ENCODE measurements at regions not wholly inside any gene's neighbourhood (a gene's known extent, or its start where the extent isn't known, plus 50 kb on each side); places are given as distances from the start of the nearest gene placed in this dataset.

- H3K4me1 Mint-ChIP-seq: no peaks in the 10 kb centered on the region
- H3K27ac Mint-ChIP-seq: no peak overlapping the region
- peaks cover 9% of the 10 kb centered on the region for H3K27me3 Mint-ChIP-seq
- H3K36me3 Mint-ChIP-seq (ENCODE audit: low read depth): no peaks in the 10 kb centered on the region
- H3K9me3 ChIP-seq (ENCODE audit: control insufficient read depth, low read length, poor library complexity, severe bottlenecking): no peaks in the 10 kb centered on the region
- no peak for DNase-seq
- no peak overlapping the region for H3K4me3 Mint-ChIP-seq
- no peak for ATAC-seq
Observed at GRCh38 chr21:16082038-16082816, 352.4 kb downstream of the USP25 start.

GRCh38 chr21:16084776-16085364 is 355.1 kb downstream of the USP25 start:
- H3K36me3 Mint-ChIP-seq (ENCODE audit: low read depth): no peaks in the 10 kb centered on the region
- no peak overlapping the region for H3K4me3 Mint-ChIP-seq
- ATAC-seq (no peak), DNase-seq (no peak)
- peaks cover 4% of the 10 kb centered on the region for H3K27me3 Mint-ChIP-seq
- H3K9me3 ChIP-seq (ENCODE audit: control insufficient read depth, low read length, poor library complexity, severe bottlenecking): no peaks in the 10 kb centered on the region
- H3K27ac Mint-ChIP-seq: no peak overlapping the region
- H3K4me1 Mint-ChIP-seq: no peaks in the 10 kb centered on the region

GRCh38 chr21:16085421-16085820 is 355.6 kb downstream of the USP25 start:
- Mint-ChIP-seq H3K27me3 (peaks cover 4% of the 10 kb centered on the region), H3K27ac (no peak overlapping the region), H3K36me3 (ENCODE audit: low read depth) (no peaks in the 10 kb centered on the region), H3K4me1 (no peaks in the 10 kb centered on the region), H3K4me3 (no peak overlapping the region)
- H3K9me3 ChIP-seq (ENCODE audit: control insufficient read depth, low read length, poor library complexity, severe bottlenecking): no peaks in the 10 kb centered on the region
- DNase-seq (no peak), ATAC-seq (no peak)

- Mint-ChIP-seq H3K27me3 (peaks cover 4% of the 10 kb centered on the region), H3K36me3 (ENCODE audit: low read depth) (no peaks in the 10 kb centered on the region), H3K4me3 (no peak overlapping the region), H3K27ac (no peak overlapping the region), H3K4me1 (no peaks in the 10 kb centered on the region)
- no peaks in the 10 kb centered on the region for H3K9me3 ChIP-seq (ENCODE audit: control insufficient read depth, low read length, poor library complexity, severe bottlenecking)
- DNase-seq (no peak), ATAC-seq (no peak)
Observed at GRCh38 chr21:16086121-16086520, 356.3 kb downstream of the USP25 start.

DNA sequence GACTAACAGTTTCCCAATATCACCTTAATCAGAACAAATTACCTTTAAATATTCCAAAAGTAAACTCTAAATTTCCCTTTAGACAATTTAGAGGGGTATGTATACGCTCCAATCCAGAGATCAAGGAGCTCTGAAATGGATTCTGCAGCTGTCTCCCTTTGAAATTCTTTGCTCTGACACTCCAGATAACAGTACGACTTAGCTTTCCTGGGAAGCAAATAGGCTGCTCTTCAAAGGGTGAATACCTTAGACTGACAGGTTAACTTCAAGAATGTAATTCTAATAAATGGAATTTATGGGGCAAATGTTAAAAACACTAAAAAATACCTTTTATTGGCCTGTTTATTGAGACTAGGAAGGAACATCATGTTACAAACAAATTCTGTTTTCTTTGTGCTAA is 357.2 kb downstream of the USP25 start:
- H3K9me3 ChIP-seq (ENCODE audit: control insufficient read depth, low read length, poor library complexity, severe bottlenecking): no peaks in the 10 kb centered on the region
- Mint-ChIP-seq H3K36me3 (ENCODE audit: low read depth) (no peaks in the 10 kb centered on the region), H3K27ac (no peak overlapping the region), H3K4me1 (no peaks in the 10 kb centered on the region), H3K27me3 (no peaks in the 10 kb centered on the region), H3K4me3 (no peak overlapping the region)
- ATAC-seq (no peak), DNase-seq (no peak)

DNA sequence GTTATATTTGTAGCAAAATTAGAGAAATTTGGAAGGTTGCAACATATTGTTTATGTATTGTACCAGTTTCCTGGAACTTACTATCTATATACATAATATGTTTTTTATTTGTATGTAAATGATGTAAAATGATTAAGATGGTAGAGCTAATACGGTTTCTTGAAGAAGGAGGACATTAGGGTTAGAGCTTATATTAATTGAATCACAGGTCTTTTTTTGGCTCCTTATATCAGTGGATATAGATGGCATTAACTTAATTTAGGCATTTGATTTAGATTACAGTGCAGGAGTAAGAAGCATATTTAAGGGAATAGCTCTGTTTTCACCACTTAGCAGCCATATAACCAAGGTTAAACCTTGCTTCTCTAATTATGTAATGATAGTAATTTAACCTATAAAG is 357.7 kb downstream of the USP25 start:
- H3K9me3 ChIP-seq (ENCODE audit: control insufficient read depth, low read length, poor library complexity, severe bottlenecking): no peaks in the 10 kb centered on the region
- no peak for DNase-seq
- Mint-ChIP-seq H3K4me1 (no peaks in the 10 kb centered on the region), H3K27ac (no peak overlapping the region), H3K27me3 (no peaks in the 10 kb centered on the region), H3K4me3 (no peak overlapping the region), H3K36me3 (ENCODE audit: low read depth) (no peaks in the 10 kb centered on the region)
- no peak for ATAC-seq

DNA sequence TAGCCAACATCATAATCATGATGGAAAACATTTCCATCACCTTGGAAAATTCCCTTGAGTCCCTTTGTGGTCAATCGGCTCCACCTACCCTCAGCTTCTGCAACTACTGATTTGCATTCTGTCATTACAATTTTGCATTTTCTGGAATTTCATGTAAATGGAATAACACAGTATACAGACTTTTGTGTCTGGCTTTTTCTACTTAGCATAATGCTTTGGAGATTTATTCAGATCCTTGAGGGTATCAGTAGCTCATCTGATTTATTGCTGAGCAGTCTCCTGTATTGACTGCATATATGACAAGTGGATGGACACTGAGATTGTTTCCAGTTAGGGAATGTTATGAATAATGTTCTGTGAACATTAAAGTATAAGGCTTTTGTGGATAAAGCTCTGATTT is 358.3 kb downstream of the USP25 start:
- no peaks in the 10 kb centered on the region for H3K4me1 Mint-ChIP-seq
- ATAC-seq (no peak), DNase-seq (no peak)
- no peaks in the 10 kb centered on the region for H3K36me3 Mint-ChIP-seq (ENCODE audit: low read depth)
- H3K27ac Mint-ChIP-seq: no peak overlapping the region
- H3K27me3 Mint-ChIP-seq: no peaks in the 10 kb centered on the region
- H3K9me3 ChIP-seq (ENCODE audit: control insufficient read depth, low read length, poor library complexity, severe bottlenecking): no peaks in the 10 kb centered on the region
- no peak overlapping the region for H3K4me3 Mint-ChIP-seq

GRCh38 chr21:16095005-16095404 is 365.2 kb downstream of the USP25 start:
- DNase-seq (no peak), ATAC-seq (no peak)
- no peaks in the 10 kb centered on the region for H3K9me3 ChIP-seq (ENCODE audit: control insufficient read depth, low read length, poor library complexity, severe bottlenecking)
- H3K4me1 Mint-ChIP-seq: no peaks in the 10 kb centered on the region
- no peak overlapping the region for H3K4me3 Mint-ChIP-seq
- no peaks in the 10 kb centered on the region for H3K36me3 Mint-ChIP-seq (ENCODE audit: low read depth)
- no peak overlapping the region for H3K27ac Mint-ChIP-seq
- no peaks in the 10 kb centered on the region for H3K27me3 Mint-ChIP-seq

- no peaks in the 10 kb centered on the region for H3K4me1 Mint-ChIP-seq
- ATAC-seq: no peak
- H3K27me3 Mint-ChIP-seq: no peaks in the 10 kb centered on the region
Observed at GRCh38 chr21:16096988-16097387, 367.2 kb downstream of the USP25 start.

DNA sequence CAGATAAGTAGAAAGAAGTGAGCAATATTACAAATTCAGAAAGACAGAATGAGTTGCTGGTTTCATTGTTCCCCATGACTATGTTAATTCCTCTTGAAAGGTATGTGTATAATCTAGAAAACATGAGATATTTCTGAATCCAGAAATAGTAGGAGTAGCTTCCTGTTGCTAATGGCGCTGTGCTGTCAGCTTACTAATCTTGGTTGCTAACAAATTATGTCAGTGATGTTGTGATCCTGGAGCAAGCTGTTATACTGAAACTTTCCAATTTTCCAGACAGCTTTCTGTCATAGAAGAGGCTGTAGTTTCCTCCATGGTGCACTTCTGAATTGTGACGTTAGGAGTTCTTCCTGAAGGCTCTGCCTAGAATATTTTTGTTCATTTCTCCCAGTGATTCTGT is 372.3 kb downstream of the USP25 start:
- Mint-ChIP-seq H3K36me3 (ENCODE audit: low read depth) (no peaks in the 10 kb centered on the region), H3K4me3 (no peak overlapping the region)
- ATAC-seq: no peak

More at GRCh38 chr21:16096988-16097387, 367.2 kb downstream of the USP25 start:
- Mint-ChIP-seq H3K4me3 (no peak overlapping the region), H3K36me3 (ENCODE audit: low read depth) (no peaks in the 10 kb centered on the region), H3K27ac (no peak overlapping the region)
- DNase-seq: no peak
- no peaks in the 10 kb centered on the region for H3K9me3 ChIP-seq (ENCODE audit: control insufficient read depth, low read length, poor library complexity, severe bottlenecking)

DNA sequence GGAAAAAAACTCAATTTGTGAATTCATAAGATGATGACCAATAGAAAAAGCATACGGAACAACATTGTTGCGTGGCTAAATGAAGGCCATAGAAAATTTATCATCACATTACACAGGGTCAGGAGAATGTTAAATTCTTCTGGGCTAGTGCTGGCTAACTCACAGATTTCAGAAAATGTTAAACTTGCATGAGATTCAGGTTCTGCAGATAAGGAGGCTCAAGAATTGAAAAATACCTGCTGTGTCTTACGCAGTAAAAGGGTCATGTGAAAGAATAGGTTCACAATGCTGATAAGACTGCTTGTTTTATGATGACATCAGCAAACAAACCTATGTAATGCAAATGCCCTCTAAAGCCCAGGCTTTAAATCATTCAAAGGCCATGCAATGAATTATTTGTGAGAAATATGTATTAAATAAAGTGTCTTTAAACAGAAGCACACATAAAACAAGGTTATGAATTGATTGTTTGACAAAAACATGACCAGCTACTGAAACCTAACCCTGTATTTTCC is 378.8 kb downstream of the USP25 start:
- ATAC-seq (no peak), DNase-seq (no peak)
- no peaks in the 10 kb centered on the region for H3K4me1 Mint-ChIP-seq
- no peak overlapping the region for H3K4me3 Mint-ChIP-seq
- H3K36me3 Mint-ChIP-seq (ENCODE audit: low read depth): no peaks in the 10 kb centered on the region
- no peak overlapping the region for H3K27ac Mint-ChIP-seq
- no peaks in the 10 kb centered on the region for H3K9me3 ChIP-seq (ENCODE audit: control insufficient read depth, low read length, poor library complexity, severe bottlenecking)
- no peaks in the 10 kb centered on the region for H3K27me3 Mint-ChIP-seq

More for the DNA sequence above, 372.3 kb downstream of the USP25 start:
- Mint-ChIP-seq H3K27ac (no peak overlapping the region), H3K4me1 (no peaks in the 10 kb centered on the region), H3K27me3 (no peaks in the 10 kb centered on the region)
- H3K9me3 ChIP-seq (ENCODE audit: control insufficient read depth, low read length, poor library complexity, severe bottlenecking): no peaks in the 10 kb centered on the region
- no peak for DNase-seq

- no peaks in the 10 kb centered on the region for H3K9me3 ChIP-seq (ENCODE audit: control insufficient read depth, low read length, poor library complexity, severe bottlenecking)
- H3K36me3 Mint-ChIP-seq (ENCODE audit: low read depth): no peaks in the 10 kb centered on the region
- no peak overlapping the region for H3K4me3 Mint-ChIP-seq
- ATAC-seq (no peak), DNase-seq (no peak)
- H3K4me1 Mint-ChIP-seq: no peaks in the 10 kb centered on the region
- no peak overlapping the region for H3K27ac Mint-ChIP-seq
- H3K27me3 Mint-ChIP-seq: no peaks in the 10 kb centered on the region
Observed at GRCh38 chr21:16113052-16113715, 383.4 kb downstream of the USP25 start.

GRCh38 chr21:16115461-16115860 is 385.7 kb downstream of the USP25 start:
- no peak overlapping the region for H3K27ac Mint-ChIP-seq
- H3K4me3 Mint-ChIP-seq: no peak overlapping the region
- H3K9me3 ChIP-seq (ENCODE audit: control insufficient read depth, low read length, poor library complexity, severe bottlenecking): no peaks in the 10 kb centered on the region
- no peaks in the 10 kb centered on the region for H3K27me3 Mint-ChIP-seq
- H3K36me3 Mint-ChIP-seq (ENCODE audit: low read depth): no peaks in the 10 kb centered on the region
- H3K4me1 Mint-ChIP-seq: no peaks in the 10 kb centered on the region
- no peak for DNase-seq
- ATAC-seq: no peak

Measured in T-helper 17 cell (primary cell).